HuH-7.5 (cell line): ENCODE measurements at regions not wholly inside any gene's neighbourhood (a gene's known extent, or its start where the extent isn't known, plus 50 kb on each side); places are given as distances from the start of the nearest gene placed in this dataset.
"Not testable (repeated sequence)": the region's sequence is repeated elsewhere in the genome, so short reads cannot be mapped to it uniquely, and the experiment has no call there.

Experiments
- DNase-seq: peaks from one replicate; pipeline ENCODE4 v3.0.0; 2011; ENCODE audit warnings: low spot score

GRCh38 chr4:12932203-12932788 lies 551.8 kb downstream of the RAB28 start:
- DNase-seq: no peak

- DNase-seq: no peak
Measured at GRCh38 chr4:12929784-12930183, 554.4 kb downstream of the RAB28 start.

GRCh38 chr4:12928751-12929150 lies 555.4 kb downstream of the RAB28 start:
- DNase-seq: no peak

- DNase-seq: no peak
Measured at GRCh38 chr4:12926189-12927066, 557.7 kb downstream of the RAB28 start.

GRCh38 chr4:12924728-12925320 lies 559.3 kb downstream of the RAB28 start:
- no peak for DNase-seq

- no peak for DNase-seq
Measured at GRCh38 chr4:12924253-12924652, 559.9 kb downstream of the RAB28 start.

GRCh38 chr4:12912896-12913418 lies 571.2 kb downstream of the RAB28 start:
- no peak for DNase-seq

- no peak for DNase-seq
Measured at GRCh38 chr4:12911750-12912358, 572.3 kb downstream of the RAB28 start.

GRCh38 chr4:12903640-12904039 lies 580.5 kb downstream of the RAB28 start:
- DNase-seq: not testable (repeated sequence)

GRCh38 chr4:12902735-12903134 lies 581.4 kb downstream of the RAB28 start:
- DNase-seq: no peak

GRCh38 chr4:12897954-12898353 lies 586.2 kb downstream of the RAB28 start:
- no peak for DNase-seq

- no peak for DNase-seq
Measured at GRCh38 chr4:12894062-12894461, 590.1 kb downstream of the RAB28 start.

- DNase-seq: no peak
Measured at GRCh38 chr4:12889054-12889453, 595.1 kb downstream of the RAB28 start.

GRCh38 chr4:12884846-12885796 lies 599.0 kb downstream of the RAB28 start:
- no peak for DNase-seq

GRCh38 chr4:12881945-12882584 lies 602.1 kb downstream of the RAB28 start:
- peak; percentile 20 for DNase-seq

GRCh38 chr4:12880844-12881243 lies 603.3 kb downstream of the RAB28 start:
- no peak for DNase-seq

- DNase-seq: no peak
Measured at GRCh38 chr4:12879496-12879895, 604.6 kb downstream of the RAB28 start.

- no peak for DNase-seq
Measured at GRCh38 chr4:12875640-12876243, 608.4 kb downstream of the RAB28 start.

- DNase-seq: no peak
Measured at GRCh38 chr4:12873351-12873750, 610.8 kb downstream of the RAB28 start.

- DNase-seq: no peak
Measured at GRCh38 chr4:12861422-12861821, 622.7 kb downstream of the RAB28 start.
